ENCODE measurements at regions not wholly inside any gene's neighbourhood (a gene's known extent, or its start where the extent isn't known, plus 50 kb on each side); places are given as distances from the start of the nearest gene placed in this dataset.

- no peak for TF ChIP-seq CTCF (IDR thresholded peaks at IDR 0.05; ENCODE audit: control insufficient read depth, insufficient read depth, low read depth, low read length, missing control alignments)
- DNase-seq (ENCODE audit: low read depth): no peak
- no peak overlapping the region for H3K4me3 ChIP-seq (ENCODE audit: control insufficient read depth, low read depth, low read length)
Measured at GRCh38 chr11:95498722-95499425, 267.9 kb upstream of the SESN3 start.

GRCh38 chr11:95496901-95497300 lies 265.9 kb upstream of the SESN3 start:
- H3K4me3 ChIP-seq (ENCODE audit: control insufficient read depth, low read depth, low read length): no peak overlapping the region
- TF ChIP-seq CTCF (IDR thresholded peaks at IDR 0.05; ENCODE audit: control insufficient read depth, insufficient read depth, low read depth, low read length, missing control alignments): no peak
- no peak for DNase-seq (ENCODE audit: low read depth)

GRCh38 chr11:95495706-95496105 lies 264.7 kb upstream of the SESN3 start:
- H3K4me3 ChIP-seq (ENCODE audit: control insufficient read depth, low read depth, low read length): no peak overlapping the region
- TF ChIP-seq CTCF (IDR thresholded peaks at IDR 0.05; ENCODE audit: control insufficient read depth, insufficient read depth, low read depth, low read length, missing control alignments): no peak
- no peak for DNase-seq (ENCODE audit: low read depth)

- TF ChIP-seq CTCF (IDR thresholded peaks at IDR 0.05; ENCODE audit: control insufficient read depth, insufficient read depth, low read depth, low read length, missing control alignments): no peak
Measured at GRCh38 chr11:95494856-95495255, 263.9 kb upstream of the SESN3 start.

GRCh38 chr11:95494167-95494566 lies 263.2 kb upstream of the SESN3 start:
- no peak for TF ChIP-seq CTCF (IDR thresholded peaks at IDR 0.05; ENCODE audit: control insufficient read depth, insufficient read depth, low read depth, low read length, missing control alignments)
- DNase-seq (ENCODE audit: low read depth): no peak
- H3K4me3 ChIP-seq (ENCODE audit: control insufficient read depth, low read depth, low read length): no peak overlapping the region

More at GRCh38 chr11:95494856-95495255, 263.9 kb upstream of the SESN3 start:
- H3K4me3 ChIP-seq (ENCODE audit: control insufficient read depth, low read depth, low read length): no peak overlapping the region
- no peak for DNase-seq (ENCODE audit: low read depth)

- H3K4me3 ChIP-seq (ENCODE audit: control insufficient read depth, low read depth, low read length): no peak overlapping the region
- DNase-seq (ENCODE audit: low read depth): no peak
- TF ChIP-seq CTCF (IDR thresholded peaks at IDR 0.05; ENCODE audit: control insufficient read depth, insufficient read depth, low read depth, low read length, missing control alignments): no peak
Measured at GRCh38 chr11:95490625-95491024, 259.6 kb upstream of the SESN3 start.
